ENCODE measurements at regions not wholly inside any gene's neighbourhood (a gene's known extent, or its start where the extent isn't known, plus 50 kb on each side); places are given as distances from the start of the nearest gene placed in this dataset.
"Not testable (repeated sequence)": the region's sequence is repeated elsewhere in the genome, so short reads cannot be mapped to it uniquely, and the experiment has no call there.

GRCh38 chr2:55811048-55811447 is 112.5 kb downstream of the EFEMP1 start:
- DNase-seq: no peak

GRCh38 chr2:55810622-55811020 is 113.0 kb downstream of the EFEMP1 start:
- DNase-seq: no peak

- no peak for DNase-seq
These were observed 113.5 kb downstream of the EFEMP1 start for GRCh38 chr2:55809875-55810621.

- no peak for DNase-seq
These were observed 114.3 kb upstream of the PNPT1 start for GRCh38 chr2:55807900-55808299.

- no peak for DNase-seq
These were observed 112.0 kb upstream of the PNPT1 start for GRCh38 chr2:55805686-55806085.

- DNase-seq: no peak
These were observed 110.9 kb upstream of the PNPT1 start for GRCh38 chr2:55804535-55804934.

- DNase-seq: no peak
These were observed 108.4 kb upstream of the PNPT1 start for GRCh38 chr2:55802067-55802466.

GRCh38 chr2:55801436-55801835 is 107.8 kb upstream of the PNPT1 start:
- DNase-seq: no peak

- DNase-seq: not testable (repeated sequence)
These were observed 106.0 kb upstream of the PNPT1 start for GRCh38 chr2:55799624-55800023.

- DNase-seq: no peak
These were observed 102.5 kb upstream of the PNPT1 start for GRCh38 chr2:55796121-55796520.

- DNase-seq: not testable (repeated sequence)
These were observed 100.0 kb upstream of the PNPT1 start for GRCh38 chr2:55793602-55794001.

- no peak for DNase-seq
These were observed 92.6 kb upstream of the PNPT1 start for GRCh38 chr2:55786280-55786679.

GRCh38 chr2:55783751-55784150 is 90.1 kb upstream of the PNPT1 start:
- not testable (repeated sequence) for DNase-seq

- no peak for DNase-seq
These were observed 89.0 kb upstream of the PNPT1 start for GRCh38 chr2:55782528-55783173.

GRCh38 chr2:55781542-55781941 is 87.9 kb upstream of the PNPT1 start:
- DNase-seq: no peak

- no peak for DNase-seq
These were observed 87.1 kb upstream of the PNPT1 start for GRCh38 chr2:55780697-55781096.

GRCh38 chr2:55779459-55780421 is 86.1 kb upstream of the PNPT1 start:
- DNase-seq: no peak

- DNase-seq: no peak
These were observed 83.3 kb upstream of the PNPT1 start for GRCh38 chr2:55776966-55777365.

- DNase-seq: no peak
These were observed 82.8 kb upstream of the PNPT1 start for GRCh38 chr2:55776479-55776878.

- no peak for DNase-seq
These were observed 82.2 kb upstream of the PNPT1 start for GRCh38 chr2:55775828-55776227.

GRCh38 chr2:55773651-55774050 is 80.0 kb upstream of the PNPT1 start:
- DNase-seq: not testable (repeated sequence)

- DNase-seq: no peak
These were observed 78.7 kb upstream of the PNPT1 start for GRCh38 chr2:55772109-55772980.

Measured in OCI-M1 (cell line).